EH (cell line): ENCODE measurements at regions not wholly inside any gene's neighbourhood (a gene's known extent, or its start where the extent isn't known, plus 50 kb on each side); places are given as distances from the start of the nearest gene placed in this dataset.
"Not testable (repeated sequence)": the region's sequence is repeated elsewhere in the genome, so short reads cannot be mapped to it uniquely, and the experiment has no call there.

ENCODE experiments used
- DNase-seq: peaks from one replicate; pipeline ENCODE4 v3.0.0-alpha.2; 2015; ENCODE audit warnings: low read depth

DNA sequence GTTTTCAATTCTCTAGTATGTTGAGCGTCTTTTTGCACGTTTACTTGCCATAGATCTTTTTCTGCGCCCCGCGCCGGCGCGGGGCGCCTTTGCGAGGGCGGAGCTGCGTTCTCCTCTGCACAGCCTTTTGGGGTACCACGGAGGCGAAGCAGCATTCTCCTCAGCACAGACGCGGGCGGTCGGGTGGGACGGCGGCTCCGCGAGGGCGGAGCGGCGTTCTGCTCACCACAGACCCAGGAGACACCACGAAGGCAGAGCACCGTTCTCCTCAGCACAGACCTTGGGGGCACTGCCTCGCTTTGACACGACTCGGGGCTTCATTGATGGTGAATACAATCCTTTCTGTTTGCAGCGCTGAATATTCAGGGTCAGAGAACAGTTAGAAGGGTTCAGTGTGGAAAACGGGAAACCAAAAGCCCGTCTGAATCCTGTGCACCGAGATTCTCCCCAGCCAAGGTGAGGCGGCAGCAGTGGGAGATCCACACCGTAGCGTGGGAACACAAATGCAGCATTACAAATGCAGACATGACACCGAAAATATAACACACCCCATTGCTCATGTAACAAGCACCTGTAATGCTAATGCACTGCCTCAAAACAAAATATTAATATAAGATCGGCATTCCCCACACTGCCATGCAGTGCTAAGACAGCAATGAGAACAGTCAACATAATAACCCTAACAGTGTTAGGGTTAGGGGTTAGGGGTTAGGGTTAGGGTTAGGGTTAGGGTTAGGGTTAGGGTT lies 190.7 kb upstream of the VIPR2 start:
- not testable (repeated sequence) for DNase-seq

- not testable (repeated sequence) for DNase-seq
Observed at GRCh38 chr7:159332854-159333479, 188.3 kb upstream of the VIPR2 start.

- DNase-seq: no peak
Observed at GRCh38 chr7:159331462-159331861, 186.8 kb upstream of the VIPR2 start.

- no peak for DNase-seq
Observed at GRCh38 chr7:159329818-159330378, 185.2 kb upstream of the VIPR2 start.

DNA sequence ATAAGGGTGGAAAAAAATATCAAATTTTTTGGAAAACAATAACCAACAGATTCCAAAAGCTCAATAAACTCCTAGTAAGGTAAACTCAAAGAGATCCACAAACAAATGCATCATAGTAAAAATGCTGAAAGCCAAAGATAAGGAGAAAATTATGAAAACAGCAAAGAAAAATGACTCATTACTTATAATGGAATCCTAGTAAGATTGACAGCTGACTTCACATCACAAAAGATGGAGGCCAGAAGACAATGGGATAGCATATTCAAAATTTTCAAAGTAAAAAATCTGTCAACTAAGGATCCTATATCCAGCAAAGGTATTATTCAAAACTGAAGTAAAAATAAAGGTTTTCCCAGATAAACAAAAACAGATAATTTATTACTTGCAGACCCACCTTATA lies 183.4 kb upstream of the VIPR2 start:
- DNase-seq: no peak

DNA sequence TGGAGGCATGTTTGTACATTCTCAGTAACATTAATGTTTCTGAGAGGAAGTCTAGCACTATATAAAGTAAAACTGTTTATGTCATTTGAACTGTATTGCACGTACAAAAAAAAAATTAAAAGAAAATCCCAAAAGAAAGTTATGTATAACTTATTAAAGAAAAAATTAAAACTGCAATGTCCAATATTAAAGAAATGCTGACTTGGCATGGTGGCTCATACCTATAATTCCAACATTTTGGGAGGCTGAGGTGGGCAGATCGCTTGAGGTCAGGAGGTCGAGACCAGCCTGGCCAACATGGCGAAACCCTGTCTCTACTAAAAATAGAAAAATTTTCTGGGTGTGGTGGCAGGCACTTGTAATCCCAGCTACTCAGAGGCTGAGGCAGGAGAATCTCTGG lies 178.7 kb upstream of the VIPR2 start:
- DNase-seq: no peak

GRCh38 chr7:159321278-159321677 lies 176.6 kb upstream of the VIPR2 start:
- no peak for DNase-seq

DNA sequence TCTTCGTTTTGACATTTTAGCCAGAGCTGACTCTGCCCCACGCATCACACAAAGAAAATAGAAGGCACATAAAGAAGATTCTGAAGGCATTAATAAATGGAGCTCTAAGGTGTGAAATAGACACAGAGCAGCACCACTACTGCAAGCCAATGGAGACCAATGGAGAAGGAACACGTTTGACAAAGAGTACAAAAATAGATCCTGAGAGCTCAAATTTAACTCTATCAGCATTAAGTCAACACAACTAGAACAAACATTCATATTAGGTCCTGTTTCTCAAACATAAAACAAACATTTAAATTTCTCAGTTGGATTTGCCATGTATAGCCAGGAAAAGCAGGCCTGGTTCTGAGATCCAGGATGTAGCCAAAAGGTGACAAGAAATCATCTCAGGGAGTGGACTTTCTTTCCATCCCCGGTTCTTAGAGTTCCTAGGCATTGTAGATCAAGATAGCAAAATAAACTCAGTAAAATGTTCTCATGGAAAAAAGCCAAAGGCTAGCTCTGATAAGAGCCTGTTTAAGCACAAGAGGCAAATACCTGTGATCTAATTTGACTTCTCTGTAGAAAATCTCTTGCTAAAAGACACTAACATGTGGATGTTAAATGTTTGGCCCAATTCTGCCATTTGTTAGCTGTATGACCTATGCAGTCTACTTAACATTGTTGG lies 174.2 kb upstream of the VIPR2 start:
- no peak for DNase-seq

GRCh38 chr7:159317294-159317693 lies 172.6 kb upstream of the VIPR2 start:
- DNase-seq: peak; percentile 4

DNA sequence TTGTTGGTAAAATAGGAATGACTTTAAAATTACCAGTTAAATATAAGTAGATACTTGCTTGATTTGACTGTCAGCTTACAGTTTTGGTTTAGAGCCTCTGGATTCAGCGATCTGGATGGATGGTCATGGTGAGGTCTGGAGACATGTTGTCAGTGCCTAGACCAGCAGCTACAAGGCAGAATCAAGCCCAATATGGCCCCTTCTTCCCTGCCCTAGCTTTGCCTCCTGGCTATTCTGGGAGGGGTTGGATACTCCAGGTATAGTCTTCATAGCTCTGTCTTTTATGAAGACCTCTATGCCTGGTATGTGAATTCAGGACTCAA lies 166.5 kb upstream of the VIPR2 start:
- DNase-seq: no peak

DNA sequence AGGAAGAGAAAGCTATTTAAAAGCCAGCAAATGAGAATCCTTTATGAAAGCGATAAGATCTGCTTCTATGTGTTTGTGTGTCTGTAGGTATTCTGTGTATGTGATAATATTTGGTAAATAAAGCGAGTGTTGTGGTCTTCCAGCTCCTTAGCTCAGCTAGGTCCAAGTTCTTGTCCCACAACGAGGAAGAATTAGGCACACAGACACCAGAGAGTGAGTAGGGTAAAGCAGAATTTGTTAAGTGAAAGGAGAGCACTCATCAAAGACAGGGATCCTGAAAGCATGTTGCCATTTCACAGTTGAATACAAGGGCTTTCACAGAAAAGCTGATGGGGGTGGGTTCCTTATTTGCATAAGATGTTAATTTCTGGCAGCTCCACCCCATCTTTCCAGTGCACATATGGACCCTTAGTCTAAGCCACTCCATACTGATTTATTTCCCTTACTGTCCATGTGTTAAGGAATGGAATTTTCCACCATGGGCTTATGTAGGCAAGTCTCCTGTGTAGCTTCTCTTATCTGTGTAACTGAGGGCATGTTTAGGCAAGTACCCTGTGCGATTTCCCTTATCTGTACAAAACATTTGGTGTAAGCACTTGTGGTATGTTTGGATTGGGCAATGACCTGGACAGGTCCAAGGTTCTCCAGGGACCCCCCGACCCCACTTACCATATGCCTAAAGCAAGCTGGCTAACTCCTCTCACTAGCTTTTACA lies 165.9 kb upstream of the VIPR2 start:
- DNase-seq: no peak

GRCh38 chr7:159309214-159309613 lies 164.5 kb upstream of the VIPR2 start:
- not testable (repeated sequence) for DNase-seq

DNA sequence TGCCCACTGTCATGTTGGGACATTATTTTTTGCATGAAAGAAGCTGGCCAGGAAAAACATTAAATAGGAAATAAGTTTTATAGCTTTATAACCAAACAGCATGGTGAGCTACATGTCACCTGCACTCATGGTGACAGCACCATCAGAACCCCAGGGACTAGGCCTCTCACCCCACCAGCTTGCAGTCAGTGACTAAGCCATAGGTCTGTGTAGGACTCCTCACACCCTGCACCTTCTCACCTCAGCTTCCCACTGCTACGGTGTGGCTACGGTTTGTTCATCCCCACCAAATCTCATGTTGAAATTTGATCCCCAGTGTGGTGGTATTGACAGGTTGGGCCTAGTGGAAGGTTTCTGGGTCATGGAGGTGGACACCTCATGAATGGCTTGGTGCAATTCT lies 161.3 kb upstream of the VIPR2 start:
- DNase-seq: no peak

DNA sequence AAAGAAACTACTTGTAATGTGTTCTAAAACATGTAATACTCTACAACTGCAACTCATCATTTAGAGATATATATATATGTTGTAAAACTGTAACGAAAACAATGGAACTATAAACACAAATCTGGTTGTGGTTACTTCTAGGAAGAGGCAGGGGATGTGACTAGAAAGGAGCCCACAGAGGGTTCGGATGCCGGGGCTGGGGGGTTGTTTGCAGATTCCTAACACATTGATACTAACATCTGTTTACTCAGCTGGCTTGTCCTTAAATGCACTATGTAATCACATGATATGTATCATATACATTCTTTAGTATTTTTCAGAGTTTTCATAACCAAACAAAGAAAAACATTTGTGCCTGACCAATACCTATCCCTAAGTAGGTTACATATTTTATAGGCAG lies 160.5 kb upstream of the VIPR2 start:
- DNase-seq: not testable (repeated sequence)

DNA sequence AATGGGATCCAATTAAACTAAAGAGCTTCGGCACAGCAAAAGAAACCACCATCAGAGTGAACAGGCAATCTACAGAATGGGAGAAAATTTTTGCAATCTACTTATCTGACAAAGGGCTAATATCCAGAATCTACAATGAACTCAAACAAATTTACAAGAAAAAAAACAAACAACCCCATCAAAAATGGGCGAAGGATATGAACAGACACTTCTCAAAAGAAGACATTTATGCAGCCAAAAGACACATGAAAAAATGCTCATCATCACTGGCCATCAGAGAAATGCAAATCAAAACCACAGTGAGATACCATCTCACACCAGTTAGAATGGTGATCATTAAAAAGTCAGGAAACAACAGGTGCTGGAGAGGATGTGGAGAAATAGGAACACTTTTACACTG lies 158.8 kb upstream of the VIPR2 start:
- DNase-seq: not testable (repeated sequence)

GRCh38 chr7:159296093-159296681 lies 151.5 kb upstream of the VIPR2 start:
- DNase-seq: no peak

DNA sequence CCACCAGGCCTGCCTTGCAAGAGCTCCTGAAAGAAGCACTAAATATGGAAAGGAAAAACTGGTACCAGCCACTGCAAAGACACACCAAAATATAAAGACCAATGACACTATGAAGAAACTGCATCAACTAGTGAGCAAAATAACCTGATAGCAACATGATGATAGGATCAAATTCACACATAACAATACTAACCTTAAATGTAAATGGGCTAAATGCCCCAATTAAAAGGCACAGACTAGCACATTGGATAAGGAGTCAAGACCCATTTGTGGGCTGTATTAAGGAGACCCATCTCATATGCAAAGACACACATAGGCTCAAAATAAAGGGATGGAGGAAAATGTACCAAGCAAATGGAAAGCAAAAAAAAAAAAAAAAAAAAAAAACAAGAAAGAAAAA lies 141.8 kb upstream of the VIPR2 start:
- not testable (repeated sequence) for DNase-seq

DNA sequence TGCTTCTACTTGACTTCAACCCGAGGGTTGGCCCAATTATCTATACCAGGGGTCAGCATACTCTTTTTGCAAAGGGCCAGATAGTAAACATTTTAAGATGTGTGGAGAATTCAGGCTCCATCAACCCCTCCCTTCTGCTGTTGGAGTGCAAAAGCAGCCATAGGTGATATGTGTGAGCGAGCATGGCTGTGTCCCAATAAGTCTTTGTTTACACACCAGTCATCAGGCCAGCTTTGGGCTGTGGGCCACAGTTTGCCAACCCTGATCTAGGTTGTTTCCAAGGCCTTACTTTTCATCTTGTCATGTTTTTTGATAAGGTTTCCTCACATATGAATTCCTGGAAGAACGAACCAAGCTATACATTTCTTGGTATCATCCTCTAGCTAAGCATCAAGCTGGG lies 136.9 kb upstream of the VIPR2 start:
- DNase-seq: no peak

- DNase-seq: no peak
Observed at GRCh38 chr7:159280008-159280407, 135.3 kb upstream of the VIPR2 start.

GRCh38 chr7:159272739-159273138 lies 128.1 kb upstream of the VIPR2 start:
- DNase-seq: no peak

DNA sequence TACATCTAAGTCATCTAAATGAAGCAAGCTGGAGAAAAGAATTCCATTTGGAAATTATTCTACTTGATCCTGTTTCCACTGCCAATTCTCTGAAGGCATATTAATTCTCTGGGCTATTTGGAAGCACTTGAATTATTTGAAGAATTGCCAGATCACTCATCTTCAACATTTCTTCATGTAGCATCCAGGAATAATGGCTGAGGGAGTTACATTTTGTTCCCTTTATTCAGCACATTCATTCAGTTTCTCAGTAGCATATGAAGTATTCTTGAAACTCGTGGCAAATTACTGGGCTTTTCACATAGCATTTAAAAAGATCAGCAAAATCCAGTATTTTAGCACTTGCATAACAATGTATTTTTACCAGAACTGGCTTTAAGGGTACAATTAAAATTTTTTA lies 127.1 kb upstream of the VIPR2 start:
- no peak for DNase-seq

GRCh38 chr7:159269745-159270144 lies 125.1 kb upstream of the VIPR2 start:
- DNase-seq: no peak
